ENCODE measurements at regions not wholly inside any gene's neighbourhood (a gene's known extent, or its start where the extent isn't known, plus 50 kb on each side); places are given as distances from the start of the nearest gene placed in this dataset.
"Not testable (repeated sequence)": the region's sequence is repeated elsewhere in the genome, so short reads cannot be mapped to it uniquely, and the experiment has no call there.

GRCh38 chr18:41899535-41899934 lies 55.5 kb upstream of the PIK3C3 start:
- no peak for DNase-seq

GRCh38 chr18:41893432-41893831 lies 61.6 kb upstream of the PIK3C3 start:
- DNase-seq, result no peak

- DNase-seq, result no peak
Measured at GRCh38 chr18:41887100-41887499, 67.9 kb upstream of the PIK3C3 start.

- DNase-seq, result no peak
Measured at GRCh38 chr18:41886126-41886807, 68.8 kb upstream of the PIK3C3 start.

GRCh38 chr18:41881285-41881684 lies 73.7 kb upstream of the PIK3C3 start:
- DNase-seq, result no peak

- DNase-seq, result no peak
Measured at GRCh38 chr18:41879256-41879655, 75.8 kb upstream of the PIK3C3 start.

- DNase-seq, result no peak
Measured at GRCh38 chr18:41875094-41875780, 79.8 kb upstream of the PIK3C3 start.

GRCh38 chr18:41873730-41874129 lies 81.3 kb upstream of the PIK3C3 start:
- DNase-seq, result no peak

- no peak for DNase-seq
Measured at GRCh38 chr18:41872206-41872605, 82.8 kb upstream of the PIK3C3 start.

GRCh38 chr18:41871229-41872000 lies 83.6 kb upstream of the PIK3C3 start:
- no peak for DNase-seq

GRCh38 chr18:41870817-41871216 lies 84.2 kb upstream of the PIK3C3 start:
- no peak for DNase-seq

- no peak for DNase-seq
Measured at GRCh38 chr18:41870191-41870590, 84.8 kb upstream of the PIK3C3 start.

GRCh38 chr18:41865796-41866195 lies 89.2 kb upstream of the PIK3C3 start:
- DNase-seq, result not testable (repeated sequence)

GRCh38 chr18:41864216-41864615 lies 90.8 kb upstream of the PIK3C3 start:
- DNase-seq, result no peak

- DNase-seq, result no peak
Measured at GRCh38 chr18:41862921-41863320, 92.1 kb upstream of the PIK3C3 start.

- no peak for DNase-seq
Measured at GRCh38 chr18:41860987-41861386, 94.0 kb upstream of the PIK3C3 start.

- DNase-seq, result no peak
Measured at GRCh38 chr18:41858761-41859555, 96.1 kb upstream of the PIK3C3 start.

- DNase-seq, result no peak
Measured at GRCh38 chr18:41853280-41853679, 101.8 kb upstream of the PIK3C3 start.

- no peak for DNase-seq
Measured at GRCh38 chr18:41850781-41851180, 104.3 kb upstream of the PIK3C3 start.

GRCh38 chr18:41849632-41850031 lies 105.4 kb upstream of the PIK3C3 start:
- no peak for DNase-seq

- DNase-seq, result no peak
Measured at GRCh38 chr18:41845563-41845962, 109.5 kb upstream of the PIK3C3 start.

GRCh38 chr18:41842886-41843285 lies 112.1 kb upstream of the PIK3C3 start:
- no peak for DNase-seq

Measured in activated effector memory CD4-positive, alpha-beta T cell treated with anti-CD3 and anti-CD28 coated beads, Interleukin-2, amount 50 U/mL, for 16 hours (primary cell).